Pons (tissue), 1 donor: ENCODE measurements at regions not wholly inside any gene's neighbourhood (a gene's known extent, or its start where the extent isn't known, plus 50 kb on each side); places are given as distances from the start of the nearest gene placed in this dataset.

Experiments used
- DNase-seq: peaks from one replicate; pipeline ENCODE4 v3.0.0-alpha.2; 2016; ENCODE audit warnings: low spot score

DNA sequence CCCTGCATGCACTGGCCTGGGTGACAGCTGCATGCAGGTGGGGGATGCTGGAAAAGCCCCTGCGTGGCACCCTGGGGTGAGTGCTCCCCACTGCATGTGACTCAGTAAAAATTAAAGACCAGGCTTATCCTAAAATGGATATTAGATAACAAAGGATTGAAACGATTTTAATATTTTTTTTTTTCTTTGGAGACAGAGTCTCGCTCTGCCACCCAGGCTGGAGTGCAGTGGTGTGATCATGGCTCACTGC, 334.9 kb downstream of the C16orf95 start:
- no peak for DNase-seq

DNA sequence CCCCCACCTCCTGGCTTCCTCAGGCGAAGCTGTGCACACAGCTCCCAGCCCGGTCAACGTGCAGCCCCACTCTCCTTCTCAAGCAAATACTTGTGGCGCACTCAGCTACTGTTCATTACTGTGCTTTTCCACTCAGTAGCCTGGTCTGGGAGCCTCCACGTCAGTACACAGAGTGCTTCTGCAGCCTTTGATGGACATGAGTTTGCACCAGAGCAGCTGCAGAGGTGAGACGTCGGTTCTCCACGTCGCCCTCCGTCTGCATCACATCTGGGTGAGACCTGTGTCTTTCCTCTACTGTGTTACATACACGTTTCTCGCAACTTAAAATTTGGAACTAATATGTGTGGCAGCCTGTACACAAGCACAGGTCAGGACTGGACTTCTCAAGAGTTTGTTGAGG, 334.3 kb downstream of the C16orf95 start:
- no peak for DNase-seq

DNA sequence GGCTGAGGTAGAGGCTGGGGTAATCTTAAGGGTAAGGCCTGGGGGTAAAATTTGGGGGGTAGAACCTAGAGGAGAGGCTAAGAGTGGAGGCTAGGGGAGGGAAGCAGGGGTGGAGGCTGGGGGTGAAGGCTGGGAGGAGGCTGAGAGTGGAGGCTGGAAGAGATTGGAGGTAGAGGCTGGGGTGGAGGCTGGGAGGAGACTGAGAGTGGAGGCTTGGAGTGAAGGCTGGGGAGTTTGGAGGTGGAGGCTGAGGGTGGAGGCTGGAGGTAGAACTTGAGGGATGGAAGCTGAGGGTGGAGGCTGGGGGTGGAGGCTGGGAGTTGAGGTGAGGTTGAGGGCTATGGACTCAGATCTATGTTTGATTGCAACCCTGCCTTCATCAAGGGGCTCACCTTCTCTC, 333.6 kb downstream of the C16orf95 start:
- no peak for DNase-seq

GRCh38 chr16:86984343-86984742, 332.8 kb downstream of the C16orf95 start:
- DNase-seq = no peak

- no peak for DNase-seq
These were observed 332.1 kb downstream of the C16orf95 start for GRCh38 chr16:86984991-86985647.

DNA sequence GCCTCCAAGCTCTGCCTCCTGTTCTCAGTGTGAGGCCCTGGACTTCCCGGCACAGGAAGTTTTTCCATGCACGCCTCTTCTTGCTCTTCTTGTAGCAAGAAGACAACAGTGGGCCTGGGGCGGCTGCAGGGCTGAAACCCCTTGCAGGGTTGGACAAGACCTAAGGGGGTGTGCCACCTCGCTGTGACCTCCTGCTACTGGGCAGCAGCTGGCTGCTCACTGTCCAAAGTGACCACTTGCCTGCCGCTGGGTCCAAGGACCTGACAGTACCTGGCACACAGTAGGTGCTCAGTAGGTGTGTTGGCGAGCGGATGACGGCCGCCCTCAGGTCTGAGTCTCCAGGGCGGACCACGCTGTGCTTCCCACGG, 331.6 kb downstream of the C16orf95 start:
- no peak for DNase-seq

DNA sequence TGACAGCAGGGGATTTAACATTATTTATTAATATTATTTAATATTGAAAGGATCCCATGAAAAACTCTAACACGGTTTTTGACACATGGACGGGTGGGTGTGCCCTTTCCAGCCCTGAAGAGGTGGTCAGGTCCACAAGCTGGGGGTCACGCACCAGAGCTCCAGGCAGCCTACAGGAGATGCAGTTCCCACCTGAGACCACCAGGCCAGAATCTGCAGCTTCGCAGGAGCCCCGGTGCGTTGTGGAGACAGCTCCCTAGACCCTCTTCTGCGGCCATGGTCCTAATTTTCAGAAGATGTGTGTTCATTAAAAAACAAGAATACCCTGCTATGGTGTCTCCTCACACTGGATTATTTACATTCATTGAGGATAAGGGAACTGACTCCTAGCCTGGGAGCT, 331.1 kb downstream of the C16orf95 start:
- DNase-seq = no peak

DNA sequence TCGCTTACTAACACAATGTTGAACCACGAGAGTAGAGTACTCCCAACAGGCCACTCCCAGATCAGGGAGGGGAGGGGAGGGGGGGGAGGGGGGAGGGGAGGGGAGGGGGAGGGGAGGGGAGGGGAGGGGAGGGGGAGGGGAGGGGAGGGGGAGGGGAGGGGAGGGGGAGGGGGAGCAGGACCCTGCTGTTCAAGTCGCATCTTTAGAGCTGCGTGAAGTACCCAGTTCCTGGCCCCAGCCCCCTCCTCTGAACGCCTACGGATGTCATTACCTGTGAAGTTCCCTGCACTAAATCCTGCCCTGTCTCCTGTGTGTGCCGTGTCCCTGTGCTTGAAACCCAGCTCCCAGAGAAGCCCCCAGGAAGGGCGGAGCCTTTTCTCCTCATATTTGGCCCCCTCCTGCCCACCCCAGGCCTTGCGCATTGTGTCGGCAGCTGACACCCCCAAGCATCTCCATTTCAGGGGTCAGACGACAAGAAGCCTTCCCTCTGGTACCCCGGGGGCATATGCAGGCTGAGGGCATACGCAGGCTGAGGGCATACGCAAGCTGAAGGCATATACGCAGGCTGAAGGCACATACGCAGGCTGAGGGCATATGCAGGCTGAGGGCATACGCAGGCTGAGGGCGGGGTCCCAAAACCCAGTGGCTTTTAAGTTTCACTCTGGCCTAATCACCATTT, 330.2 kb downstream of the C16orf95 start:
- no peak for DNase-seq

DNA sequence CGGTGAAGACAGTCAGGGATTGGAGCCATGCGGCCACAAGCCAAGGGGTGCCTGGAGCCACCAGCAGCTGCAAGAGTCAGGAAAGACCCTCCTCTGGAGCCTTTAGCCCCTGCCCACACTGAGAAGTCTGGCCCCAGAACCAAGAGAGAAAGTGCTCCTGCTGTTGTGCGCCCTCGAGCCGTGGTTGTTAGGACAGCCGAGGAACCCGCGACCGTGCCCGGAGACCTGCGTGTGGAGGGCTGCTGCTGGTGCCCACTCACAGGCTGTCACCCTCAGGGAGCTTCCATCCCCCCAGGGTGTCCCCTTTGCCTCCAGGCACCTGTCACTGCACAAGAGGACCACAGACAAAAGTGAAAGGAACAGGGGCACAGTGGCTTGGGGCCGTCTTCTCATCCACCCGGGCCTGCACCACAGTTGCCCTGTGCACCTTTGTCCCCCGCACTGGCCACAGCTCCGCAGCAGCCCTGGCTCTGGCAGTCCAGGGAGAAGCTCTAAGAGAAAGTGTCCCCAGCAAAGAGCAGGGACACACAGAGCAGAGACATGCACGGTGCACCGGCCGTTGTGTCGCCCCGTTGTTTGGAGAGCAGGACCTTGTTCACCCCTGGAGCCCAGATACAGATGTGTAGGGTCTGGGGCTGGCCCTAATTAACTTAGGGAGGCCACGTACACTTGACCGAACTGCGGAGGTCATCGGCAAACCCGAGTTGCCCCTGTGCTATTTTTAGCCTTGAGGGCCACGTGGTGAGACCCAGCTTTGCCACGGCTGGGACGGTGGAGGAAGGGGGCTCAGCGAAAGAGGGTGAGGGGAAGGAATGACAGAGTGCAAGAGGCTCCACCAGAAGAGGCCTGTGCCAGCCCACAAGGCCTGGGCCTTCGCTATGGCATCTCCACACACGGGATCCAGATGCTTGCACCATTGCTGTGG, 329.2 kb downstream of the C16orf95 start:
- DNase-seq = no peak

DNA sequence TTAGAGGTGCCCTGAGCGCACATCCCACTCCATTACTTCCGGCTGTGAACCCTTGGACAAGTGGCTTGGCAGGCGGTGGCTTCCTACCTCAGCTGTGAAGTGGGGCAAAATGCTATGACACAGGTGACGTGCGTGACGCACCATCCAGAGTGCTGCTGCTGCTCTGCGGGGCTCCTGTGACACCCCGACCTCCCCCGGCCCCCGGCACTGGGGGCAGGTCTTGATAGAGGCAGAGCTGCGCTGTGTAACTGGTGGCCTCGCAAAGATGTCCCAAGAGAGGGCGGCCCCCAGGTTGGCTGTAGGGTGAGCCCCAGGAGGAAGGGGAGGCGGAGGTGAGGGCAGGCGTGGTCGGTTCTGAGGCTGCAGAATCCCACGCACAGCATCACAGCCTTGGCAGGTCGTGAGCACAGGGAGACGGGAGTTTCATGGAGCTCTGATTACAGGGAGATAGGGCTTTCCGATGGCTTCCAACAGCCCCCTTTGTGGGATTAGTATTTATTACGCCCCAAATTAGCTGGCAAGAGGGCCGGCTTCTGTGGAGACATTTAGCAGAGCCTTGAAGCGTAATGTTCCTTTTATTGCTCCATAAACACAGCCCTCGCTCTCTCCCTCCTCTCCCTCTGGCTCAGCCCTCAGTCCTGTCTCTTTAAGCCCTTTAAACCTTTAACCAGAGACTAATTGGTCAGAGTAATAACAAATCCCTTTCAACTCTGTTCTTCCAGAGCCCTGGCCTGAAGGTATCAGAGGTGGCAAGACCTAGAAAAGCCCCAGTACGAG, 328.1 kb downstream of the C16orf95 start:
- no peak for DNase-seq

DNA sequence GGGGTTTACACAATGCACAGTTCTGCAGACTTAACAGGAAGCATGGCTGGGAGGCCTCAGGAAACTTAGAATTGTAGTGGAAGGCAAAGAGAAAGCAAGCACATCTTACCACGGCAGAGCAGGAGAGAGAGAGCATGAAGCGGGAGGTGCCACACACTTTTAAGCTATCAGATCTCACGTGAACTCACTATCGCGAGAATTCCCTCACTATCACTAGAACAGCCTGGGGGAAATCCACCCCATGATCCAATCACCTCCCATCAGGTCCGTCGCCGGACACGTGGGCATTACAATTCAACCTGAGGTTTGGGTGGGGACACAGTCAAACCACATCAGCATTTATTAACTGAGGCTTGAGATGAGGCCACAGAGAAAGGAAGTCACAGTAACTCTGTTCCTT, 326.7 kb downstream of the C16orf95 start:
- DNase-seq = no peak

GRCh38 chr16:86991679-86992078, 325.5 kb downstream of the C16orf95 start:
- DNase-seq = no peak

DNA sequence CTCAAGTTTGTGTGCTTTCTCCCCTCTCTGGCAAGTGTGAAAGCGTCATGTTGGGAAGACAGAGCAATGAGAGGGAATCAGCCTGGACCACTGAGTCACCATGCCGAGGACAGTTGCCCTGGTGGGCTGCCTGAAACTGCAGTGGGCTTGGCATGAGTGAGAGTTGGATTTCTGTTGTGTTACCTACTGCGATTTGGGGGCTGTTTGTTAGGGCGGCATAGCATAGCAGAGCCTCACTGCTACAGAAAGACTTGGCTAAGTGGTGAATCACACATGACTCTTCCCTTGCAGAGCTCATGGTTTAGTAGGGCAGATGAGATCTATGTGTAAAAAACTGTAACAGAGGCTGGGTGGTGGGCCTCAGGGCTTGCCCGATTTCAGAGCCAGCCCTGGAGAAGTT, 324.6 kb downstream of the C16orf95 start:
- no peak for DNase-seq

DNA sequence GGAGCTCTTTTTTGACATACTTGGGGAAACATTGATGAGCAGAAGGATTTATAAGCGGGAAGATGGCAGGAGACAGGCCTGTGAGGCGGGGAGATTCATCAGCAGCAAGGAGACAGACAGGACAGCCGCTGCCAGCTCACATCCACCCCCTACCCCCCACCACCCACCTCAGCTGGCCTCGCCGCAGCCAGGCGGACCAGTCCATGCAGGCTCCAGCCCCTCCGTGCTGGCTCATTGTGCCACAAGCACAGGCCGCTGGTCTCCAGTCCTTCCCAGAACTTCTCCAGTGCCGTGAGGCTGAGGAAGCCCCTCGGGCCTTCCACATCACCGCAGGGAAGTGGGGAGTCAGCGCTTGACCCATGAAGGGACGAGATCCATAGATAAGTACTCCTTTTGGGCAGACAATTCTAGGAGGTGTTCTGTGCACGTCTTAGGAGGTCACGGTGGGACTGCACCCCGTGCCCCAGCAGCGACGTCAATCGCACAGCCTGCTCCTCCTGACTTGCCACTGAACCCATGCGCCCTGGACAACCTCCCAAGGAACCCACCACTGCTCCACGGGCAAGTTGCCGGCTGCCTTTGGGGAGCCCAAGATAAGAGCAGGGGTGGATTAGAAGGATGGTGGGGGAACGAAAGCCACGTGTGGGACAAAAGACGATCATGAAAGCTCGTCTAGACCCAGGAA, 323.6 kb downstream of the C16orf95 start:
- DNase-seq = no peak

DNA sequence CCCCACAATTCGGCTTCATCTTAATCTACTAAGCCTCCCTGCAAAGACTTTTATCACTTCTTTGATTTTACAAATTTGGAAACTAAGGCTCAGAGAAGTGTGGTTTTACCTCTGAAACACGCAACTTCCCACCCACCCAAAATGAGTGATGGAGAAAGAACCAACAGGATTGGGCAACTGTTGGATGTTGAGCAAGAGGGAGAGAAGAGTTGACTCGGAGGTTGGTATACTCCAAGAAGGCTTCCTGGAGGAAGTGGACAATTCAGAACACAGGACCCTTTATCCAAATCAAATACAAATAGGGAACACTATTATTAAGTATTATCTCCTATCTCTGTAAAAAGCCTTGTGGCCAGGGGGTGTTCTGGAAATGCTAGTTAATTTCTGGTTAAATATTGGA, 323.0 kb downstream of the C16orf95 start:
- DNase-seq = no peak

DNA sequence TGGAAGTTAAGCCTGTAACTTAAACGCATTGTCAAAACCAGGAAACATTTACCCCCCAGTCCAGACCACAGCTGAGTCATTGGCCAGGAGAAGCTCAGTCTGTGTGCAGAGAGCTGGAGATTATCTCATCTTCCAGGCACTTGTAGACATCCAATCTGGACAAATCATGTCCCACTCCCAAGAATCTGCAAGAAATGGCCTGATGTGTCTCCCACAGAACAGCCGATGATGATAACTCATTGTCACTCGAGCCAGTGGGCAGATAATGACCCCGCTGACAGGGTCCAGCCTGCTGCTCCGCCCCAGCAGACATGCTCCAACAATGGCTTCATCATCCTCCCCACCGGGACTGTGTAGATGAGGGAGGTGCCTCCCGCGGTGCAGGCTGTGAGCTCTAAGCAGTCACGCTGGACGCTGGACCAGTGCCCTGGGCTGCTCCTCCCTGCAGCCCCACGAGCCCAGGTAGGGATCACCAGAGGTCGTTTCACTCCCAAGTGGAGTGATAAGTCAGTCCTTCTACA, 322.5 kb downstream of the C16orf95 start:
- DNase-seq = no peak

DNA sequence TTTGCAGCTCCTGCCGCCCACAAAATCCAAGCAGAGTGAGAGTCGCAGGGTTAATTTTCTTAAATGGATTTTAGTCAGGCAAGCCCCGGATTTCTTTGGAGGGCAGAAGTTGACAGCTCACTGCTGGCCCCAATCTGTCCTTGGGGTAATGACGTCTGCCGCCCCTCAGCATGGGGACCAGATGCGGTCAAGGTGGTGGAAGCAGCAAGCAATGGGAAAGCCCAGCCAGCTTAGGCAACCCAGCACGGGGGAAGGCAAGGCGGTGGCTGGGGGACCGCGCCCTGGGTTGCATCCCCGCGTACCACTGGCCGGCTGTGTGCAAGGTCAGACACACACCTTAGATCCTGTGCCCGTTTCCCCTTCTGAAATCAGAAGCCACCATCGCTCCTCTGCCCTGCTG, 321.7 kb downstream of the C16orf95 start:
- DNase-seq = no peak

DNA sequence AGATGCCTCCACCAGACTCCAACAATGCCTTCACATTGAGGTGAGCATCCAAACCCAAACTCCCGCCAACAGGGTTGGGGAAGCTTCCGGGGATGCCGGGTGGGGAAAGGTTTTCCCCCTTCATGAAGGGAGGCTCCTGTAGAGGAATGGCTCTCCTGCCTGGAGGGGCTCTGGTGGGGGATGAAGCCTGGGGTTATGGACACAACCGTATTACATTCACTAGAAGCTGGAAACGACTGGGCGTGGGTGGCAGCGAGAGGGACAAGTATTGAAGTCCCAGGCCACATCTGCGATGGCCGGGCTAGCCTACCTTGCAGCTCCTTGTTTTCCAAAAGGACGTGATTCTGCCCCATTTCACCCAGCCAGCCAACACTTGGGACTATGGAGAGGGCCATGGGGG, 321.1 kb downstream of the C16orf95 start:
- no peak for DNase-seq

DNA sequence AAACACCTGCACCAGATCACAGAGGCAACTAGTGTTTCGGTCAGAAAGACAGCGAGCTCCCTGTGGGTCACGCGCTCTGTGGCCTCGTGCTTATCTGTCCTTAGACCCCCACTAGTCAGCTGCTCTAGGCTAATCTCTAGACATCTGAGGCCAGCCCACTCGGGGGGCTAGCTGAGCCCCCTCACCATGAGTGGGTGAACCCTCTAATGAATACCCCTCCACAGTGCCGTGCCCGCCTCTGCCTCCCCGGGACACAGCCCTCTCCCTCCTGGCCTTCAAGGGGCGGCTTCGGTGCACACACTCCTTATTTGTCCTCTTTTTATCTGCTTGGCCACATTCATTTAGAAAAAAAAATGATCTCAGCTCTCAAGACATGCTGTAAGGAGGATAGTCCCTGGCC, 320.1 kb downstream of the C16orf95 start:
- no peak for DNase-seq

- no peak for DNase-seq
These were observed 318.8 kb downstream of the C16orf95 start for GRCh38 chr16:86998196-86999001.

DNA sequence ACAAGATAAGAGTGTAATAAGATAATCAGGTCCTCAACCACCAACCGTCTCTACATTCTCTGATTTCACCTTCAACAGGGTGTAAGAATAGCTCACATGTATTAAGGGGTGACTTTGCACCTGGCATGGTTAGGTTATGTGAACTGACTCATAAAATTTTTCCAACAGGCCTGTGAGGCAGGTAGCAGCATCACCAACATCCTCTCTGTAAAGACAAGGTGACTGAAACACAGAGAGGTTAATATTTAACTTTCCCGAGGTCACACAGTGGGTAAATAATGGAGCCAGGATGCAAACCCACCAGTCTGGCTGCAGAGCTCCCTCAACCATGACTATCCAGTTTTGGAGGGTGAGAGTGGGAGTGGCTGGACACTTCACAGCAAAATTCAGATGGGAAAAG, 317.2 kb downstream of the C16orf95 start:
- no peak for DNase-seq
